ENCODE measurements at regions not wholly inside any gene's neighbourhood (a gene's known extent, or its start where the extent isn't known, plus 50 kb on each side); places are given as distances from the start of the nearest gene placed in this dataset.

DNA sequence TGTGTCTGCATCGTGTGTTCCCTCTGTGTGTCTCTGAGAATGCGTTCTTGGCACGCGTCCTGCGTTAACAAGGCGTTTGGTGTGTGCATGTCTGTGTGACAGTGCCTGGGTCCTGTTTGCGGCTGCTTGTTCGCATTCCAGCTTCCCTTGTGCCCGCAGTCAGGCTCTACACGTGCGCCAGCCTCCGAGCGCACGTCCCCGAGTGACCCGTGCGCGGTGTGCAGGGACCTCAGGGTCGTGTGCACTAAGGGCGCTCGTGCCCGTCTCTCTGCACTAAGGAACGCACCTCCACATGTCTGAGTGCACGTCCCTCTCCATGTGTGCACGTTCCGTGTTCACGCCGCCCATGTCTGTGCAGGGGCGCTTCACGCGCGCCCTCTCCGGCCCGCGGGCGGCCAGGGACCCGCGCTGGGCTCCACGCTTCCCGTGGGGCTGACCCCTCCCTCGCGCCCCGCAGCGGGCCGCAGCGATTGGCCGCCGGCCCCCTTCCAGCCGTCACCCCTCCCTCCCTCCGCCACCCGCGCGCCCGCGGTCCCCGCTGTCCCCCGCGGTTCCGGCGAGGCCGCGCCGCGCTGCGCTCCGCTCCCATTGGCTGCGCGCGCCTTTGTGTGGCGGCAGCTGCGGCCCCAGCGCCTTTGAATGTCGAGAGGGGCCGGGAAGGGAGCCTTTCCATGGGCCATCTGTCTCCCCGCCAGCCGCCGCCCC, 229.4 kb downstream of the HAUS1 start:
- TF ChIP-seq, protein P1, sequence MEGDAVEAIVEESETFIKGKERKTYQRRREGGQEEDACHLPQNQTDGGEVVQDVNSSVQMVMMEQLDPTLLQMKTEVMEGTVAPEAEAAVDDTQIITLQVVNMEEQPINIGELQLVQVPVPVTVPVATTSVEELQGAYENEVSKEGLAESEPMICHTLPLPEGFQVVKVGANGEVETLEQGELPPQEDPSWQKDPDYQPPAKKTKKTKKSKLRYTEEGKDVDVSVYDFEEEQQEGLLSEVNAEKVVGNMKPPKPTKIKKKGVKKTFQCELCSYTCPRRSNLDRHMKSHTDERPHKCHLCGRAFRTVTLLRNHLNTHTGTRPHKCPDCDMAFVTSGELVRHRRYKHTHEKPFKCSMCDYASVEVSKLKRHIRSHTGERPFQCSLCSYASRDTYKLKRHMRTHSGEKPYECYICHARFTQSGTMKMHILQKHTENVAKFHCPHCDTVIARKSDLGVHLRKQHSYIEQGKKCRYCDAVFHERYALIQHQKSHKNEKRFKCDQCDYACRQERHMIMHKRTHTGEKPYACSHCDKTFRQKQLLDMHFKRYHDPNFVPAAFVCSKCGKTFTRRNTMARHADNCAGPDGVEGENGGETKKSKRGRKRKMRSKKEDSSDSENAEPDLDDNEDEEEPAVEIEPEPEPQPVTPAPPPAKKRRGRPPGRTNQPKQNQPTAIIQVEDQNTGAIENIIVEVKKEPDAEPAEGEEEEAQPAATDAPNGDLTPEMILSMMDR (IDR thresholded peaks at IDR 0.05; ENCODE audit: insufficient read depth, low read length, missing control alignments), result no peak
- ChIA-PET POLR2A (no interaction called here), CTCF (no interaction called here)
- no peak for DNase-seq (ENCODE audit: low read depth, low spot score)
- peak overlapping the region; percentile 36 for H3K4me3 ChIP-seq (ENCODE audit: low read depth, low read length)

DNA sequence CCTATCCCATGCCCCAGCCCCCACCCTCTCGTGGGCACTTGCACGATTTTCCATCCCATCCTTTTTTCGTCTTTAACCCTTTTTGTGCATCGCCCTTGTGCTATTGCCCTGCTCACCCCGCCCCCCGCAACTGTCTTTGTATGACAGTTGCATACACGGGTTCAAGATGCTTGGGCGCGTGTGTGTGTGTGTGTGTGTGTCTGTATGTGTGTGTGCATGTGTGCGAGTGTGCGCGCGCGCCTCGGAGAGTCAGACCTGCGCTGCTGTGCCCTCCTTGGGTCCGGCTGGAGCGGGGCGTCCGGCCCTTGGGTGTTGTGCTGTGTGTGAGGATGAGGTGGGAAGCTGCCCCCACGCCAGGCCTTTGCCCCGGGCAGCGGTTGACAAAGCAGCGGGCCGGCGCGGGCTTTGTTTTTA, 230.7 kb downstream of the HAUS1 start:
- TF ChIP-seq, protein P1 (IDR thresholded peaks at IDR 0.05; ENCODE audit: insufficient read depth, low read length, missing control alignments), result no peak
- no peak for DNase-seq (ENCODE audit: low read depth, low spot score)
- ChIA-PET POLR2A (no interaction called here), CTCF (no interaction called here)
- no peak overlapping the region for H3K4me3 ChIP-seq (ENCODE audit: low read depth, low read length)

DNA sequence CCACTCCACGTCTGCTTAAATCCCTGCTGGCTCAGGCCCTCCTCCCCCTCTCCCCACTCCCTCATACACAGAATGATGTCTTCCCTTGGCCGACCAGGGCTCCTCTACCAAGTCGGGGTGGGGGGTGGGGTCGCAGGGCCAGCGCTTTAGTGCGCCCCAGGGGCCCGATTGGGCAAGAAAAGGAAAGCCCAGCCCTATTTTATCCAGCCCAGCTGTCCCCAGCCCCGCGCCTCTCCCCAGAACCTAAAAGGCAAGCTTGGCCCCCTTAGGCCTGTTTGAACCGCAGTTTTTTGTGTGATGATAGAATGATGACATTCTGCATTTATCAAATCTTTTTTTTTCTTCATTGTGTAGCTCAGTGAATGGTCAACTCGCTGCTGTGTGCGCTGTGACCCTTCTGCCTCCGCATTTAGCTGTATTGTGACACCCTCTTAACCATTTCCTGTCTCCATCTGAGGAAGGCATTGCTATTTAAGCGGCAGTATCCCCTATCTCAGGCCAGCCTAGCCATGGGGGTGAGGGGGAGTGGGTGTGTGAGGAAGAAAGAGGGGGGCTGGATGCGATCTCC, 231.4 kb downstream of the HAUS1 start:
- no peak overlapping the region for H3K4me3 ChIP-seq (ENCODE audit: low read depth, low read length)
- POLR2A ChIA-PET, result no interaction called here
- CTCF ChIA-PET, result no interaction called here
- DNase-seq (ENCODE audit: low read depth, low spot score), result no peak
- TF ChIP-seq, protein P1 (IDR thresholded peaks at IDR 0.05; ENCODE audit: insufficient read depth, low read length, missing control alignments), result no peak

DNA sequence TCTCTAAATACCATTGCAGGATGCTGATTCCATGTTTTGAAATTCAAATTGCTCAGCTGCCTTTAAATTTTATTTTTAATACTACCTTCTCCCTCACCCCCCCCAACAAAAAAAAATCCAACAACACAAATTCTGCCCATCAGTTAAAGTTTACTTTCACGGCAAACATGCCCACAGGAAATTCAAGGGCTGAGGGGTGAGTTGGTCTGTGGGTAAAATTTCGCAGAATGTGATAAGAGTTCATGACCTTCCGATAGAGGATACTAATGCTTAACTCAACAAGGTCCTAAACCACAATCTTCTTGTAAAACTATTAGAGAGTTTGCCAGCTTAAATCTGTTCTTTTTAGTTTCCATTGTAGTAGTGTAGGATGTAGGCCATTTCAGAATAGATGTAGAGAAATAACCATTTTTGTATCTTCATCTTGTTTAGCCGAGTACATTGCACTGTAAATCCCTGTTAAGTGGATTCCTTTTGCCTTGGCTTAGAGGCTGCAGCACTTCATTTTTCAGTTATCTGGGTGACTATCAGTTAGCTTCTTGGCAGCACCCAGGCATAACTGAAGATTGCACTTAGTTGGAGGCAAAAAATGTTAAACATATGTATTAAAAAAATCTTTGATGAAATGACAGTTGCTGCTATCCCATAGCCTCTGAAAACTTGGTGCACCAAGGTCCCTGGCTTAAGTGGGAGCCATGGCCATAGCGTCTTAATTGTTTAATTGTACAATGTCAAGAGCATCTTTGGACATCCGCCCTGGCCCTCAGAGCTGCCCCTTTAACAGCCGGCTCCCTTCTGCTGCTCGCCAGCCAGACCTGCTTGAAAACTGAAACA, 232.3 kb downstream of the HAUS1 start:
- TF ChIP-seq, protein P1 (IDR thresholded peaks at IDR 0.05; ENCODE audit: insufficient read depth, low read length, missing control alignments), result no peak
- CTCF ChIA-PET, result interaction anchor here (1.0 kb wide), 1 partner anchor 163 kb away, joined by 3 read pairs; a partner anchor contains a TSS
- POLR2A ChIA-PET, result no interaction called here
- H3K4me3 ChIP-seq (ENCODE audit: low read depth, low read length), result no peak overlapping the region
- no peak for DNase-seq (ENCODE audit: low read depth, low spot score)

DNA sequence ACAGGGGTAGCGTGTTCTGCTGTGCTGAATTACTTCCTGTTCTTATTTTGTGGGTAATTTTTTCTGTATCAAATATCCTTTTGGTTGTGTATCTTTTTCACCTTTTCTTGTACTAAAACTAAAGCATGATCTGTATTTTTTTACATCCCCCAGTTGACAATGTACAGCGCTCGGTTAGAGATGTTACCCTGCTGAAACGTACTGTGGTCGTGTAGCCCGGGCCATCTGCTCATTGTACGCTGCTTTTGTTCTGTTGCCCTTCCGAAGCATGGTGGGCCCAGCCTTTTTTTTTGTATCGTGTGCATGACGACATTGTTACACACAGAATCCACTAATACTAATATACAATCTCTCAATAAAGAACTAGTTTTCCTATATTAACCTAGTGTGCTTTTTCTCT, 233.1 kb downstream of the HAUS1 start:
- CTCF ChIA-PET, result interaction anchor here (1.6 kb wide), 1 partner anchor 54 kb away, joined by 3 read pairs; no protein-coding TSS in a partner anchor
- POLR2A ChIA-PET, result no interaction called here

More for the DNA sequence above, 233.1 kb downstream of the HAUS1 start:
- H3K4me3 ChIP-seq (ENCODE audit: low read depth, low read length), result no peak overlapping the region
- DNase-seq (ENCODE audit: low read depth, low spot score), result no peak
- TF ChIP-seq, protein P1 (IDR thresholded peaks at IDR 0.05; ENCODE audit: insufficient read depth, low read length, missing control alignments), result no peak
